Neuronal stem cell (in vitro differentiated cells): ENCODE measurements at regions not wholly inside any gene's neighbourhood (a gene's known extent, or its start where the extent isn't known, plus 50 kb on each side); places are given as distances from the start of the nearest gene placed in this dataset.

Experiments
- DNase-seq: peaks from one replicate; pipeline ENCODE4 v3.0.0-alpha.2; 2013; ENCODE audit warnings: low spot score
- H2AFZ ChIP-seq: one replicate; pipeline ENCODE4 v1.6.1; 2013; ENCODE audit warnings: mild to moderate bottlenecking, low read length, inconsistent platforms
- H2AK5ac ChIP-seq: 2 replicates; pipeline ENCODE4 v1.6.1; 2013; ENCODE audit warnings: low read depth, mild to moderate bottlenecking, inconsistent platforms, low read length, moderate library complexity, mixed read lengths
- H2BK120ac ChIP-seq: 2 replicates; pipeline ENCODE4 v1.6.1; 2013; ENCODE audit warnings: low read depth, mild to moderate bottlenecking, inconsistent platforms, low read length, moderate library complexity, mixed read lengths
- H2BK12ac ChIP-seq: one replicate; pipeline ENCODE4 v1.6.1; 2013; ENCODE audit warnings: low read length, inconsistent platforms
- H2BK15ac ChIP-seq: 2 replicates; pipeline ENCODE4 v1.6.1; 2013; ENCODE audit warnings: mild to moderate bottlenecking, low read length, inconsistent platforms, mixed read lengths
- H2BK5ac ChIP-seq: one replicate; pipeline ENCODE4 v1.6.1; 2013; ENCODE audit warnings: inconsistent platforms, mild to moderate bottlenecking, low read length, moderate library complexity
- H3K14ac ChIP-seq: one replicate; pipeline ENCODE4 v1.6.1; 2013; ENCODE audit warnings: low read length, inconsistent platforms
- H3K18ac ChIP-seq: 2 replicates; pipeline ENCODE4 v1.6.1; 2013; ENCODE audit warnings: low read length, inconsistent platforms
- H3K23ac ChIP-seq: 2 replicates; pipeline ENCODE4 v1.6.1; 2013; ENCODE audit warnings: low read depth, mild to moderate bottlenecking, mixed read lengths, low read length, inconsistent platforms; ENCODE audit not compliant: poor library complexity
- H3K27ac ChIP-seq: replicated peaks from 3 replicates; pipeline ENCODE4 v1.5.1; 2013; ENCODE audit warnings: low read length, inconsistent platforms
- H3K27me3 ChIP-seq, 3 experiments: 2 replicates each; pipeline ENCODE4 v1.6.1; 2013; ENCODE audit warnings: low read length in 3 of 3, mild to moderate bottlenecking in 2 of 3, inconsistent platforms in 1 of 3, low read depth in 1 of 3, mixed read lengths in 1 of 3, moderate library complexity in 1 of 3; ENCODE audit not compliant: control insufficient read depth in 3 of 3, insufficient read depth in 3 of 3
- H3K36me3 ChIP-seq, 2 donors: replicated peaks in 1 of 2; 2 replicates each; pipeline ENCODE4 v1.6.1; 2013; ENCODE audit warnings: low read length in 2 of 2; ENCODE audit not compliant: control insufficient read depth in 2 of 2, insufficient read depth in 2 of 2
- H3K4ac ChIP-seq: 2 replicates; pipeline ENCODE4 v1.6.1; 2013; ENCODE audit warnings: inconsistent platforms, mild to moderate bottlenecking, low read length, moderate library complexity
- H3K4me1 ChIP-seq, 2 donors: 1 replicate in 1 of 2; 2 replicates in 1 of 2; pipeline ENCODE4 v1.6.1; 2013; ENCODE audit warnings: low read length in 2 of 2, low read depth in 1 of 2; ENCODE audit not compliant: control insufficient read depth in 2 of 2, insufficient read depth in 1 of 2
- H3K4me2 ChIP-seq: one replicate; pipeline ENCODE4 v1.6.1; 2013; ENCODE audit warnings: mild to moderate bottlenecking, low read length, inconsistent platforms; ENCODE audit not compliant: insufficient read depth, poor library complexity, severe bottlenecking
- H3K4me3 ChIP-seq, 2 donors: 2 replicates each; pipeline ENCODE4 v1.5.1; 2013; ENCODE audit warnings: low read length in 2 of 2, mild to moderate bottlenecking in 2 of 2, inconsistent platforms in 1 of 2, moderate library complexity in 1 of 2
- H3K79me1 ChIP-seq: one replicate; pipeline ENCODE4 v1.6.1; 2013; ENCODE audit warnings: low read depth, mild to moderate bottlenecking, inconsistent platforms, low read length, moderate library complexity
- H3K9ac ChIP-seq: one replicate; pipeline ENCODE4 v1.6.1; 2013; ENCODE audit warnings: mild to moderate bottlenecking, low read depth, low read length, inconsistent platforms; ENCODE audit not compliant: poor library complexity
- H3K9me3 ChIP-seq, 2 donors: replicated peaks in 1 of 2; 2 replicates each; pipeline versions ENCODE3 to v1.6.1; 2013; ENCODE audit warnings: low read length in 2 of 2, mild to moderate bottlenecking in 2 of 2, inconsistent platforms in 1 of 2, low read depth in 1 of 2, mixed read lengths in 1 of 2, moderate library complexity in 1 of 2; ENCODE audit not compliant: control insufficient read depth in 2 of 2, insufficient read depth in 1 of 2
- H4K8ac ChIP-seq: one replicate; pipeline ENCODE4 v1.6.1; 2013; ENCODE audit warnings: low read depth, mild to moderate bottlenecking, inconsistent platforms, low read length, moderate library complexity
- H4K91ac ChIP-seq: one replicate; pipeline ENCODE4 v1.6.1; 2013; ENCODE audit warnings: low read length, low read depth, mild to moderate bottlenecking, inconsistent platforms; ENCODE audit not compliant: poor library complexity
- WGBS, 2 donors: extraction: QIAGEN DNeasy Blood & Tissue Kit; methylation state at CpG; one replicate each; pipeline ENCODE4 v1.1.7; 2013; ENCODE audit warnings: missing lambda C conversion rate in 2 of 2, mixed read lengths in 1 of 2; ENCODE audit not compliant: insufficient read length in 2 of 2, insufficient replicate concordance in 1 of 2; ENCODE audit errors: extremely low coverage in 2 of 2; 5-methylcytosine and 5-hydroxymethylcytosine counted together

DNA sequence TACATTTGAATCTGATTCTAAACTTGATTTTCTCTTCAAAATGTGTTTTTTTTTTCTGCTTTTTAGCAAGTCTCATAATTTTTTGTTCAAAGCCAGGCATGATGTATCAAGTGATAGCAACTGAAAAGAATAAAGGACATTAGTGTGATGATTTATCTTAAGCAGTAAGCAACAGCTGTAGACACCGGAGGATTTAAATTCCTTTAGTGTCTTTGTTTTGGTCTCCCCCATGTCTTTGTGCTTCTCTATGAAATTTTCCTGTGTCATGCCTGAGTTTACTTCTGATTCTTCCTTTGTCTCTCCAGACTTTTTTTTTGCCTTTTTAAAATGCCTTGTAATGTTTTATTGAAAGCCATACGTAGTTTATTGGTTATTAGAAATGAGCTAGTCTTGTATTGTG is 934.2 kb upstream of the RAG2 start:
- Histone ChIP-seq H3K4me1 (no peaks in the 10 kb centered on the region), H3K27ac (no peak overlapping the region), H3K79me1 (no peaks in the 10 kb centered on the region), H3K9me3 (peaks cover 0 to 8% of the 10 kb centered on the region in 2 donors), H3K36me3 (no peaks in the 10 kb centered on the region), H3K18ac (no peak overlapping the region), H3K14ac (no peak overlapping the region), H2BK5ac (no peak overlapping the region), H2BK12ac (no peak overlapping the region), H3K23ac (no peak overlapping the region), H2BK15ac (no peak overlapping the region), H3K9ac (no peak overlapping the region), H2AFZ (no peak overlapping the region), H2BK120ac (no peak overlapping the region), H3K4ac (no peak overlapping the region), H3K4me3 (no peak overlapping the region), H4K91ac (no peak overlapping the region), H4K8ac (no peak overlapping the region), H3K4me2 (no peak overlapping the region), H2AK5ac (no peak overlapping the region), H3K27me3 (no peaks in the 10 kb centered on the region)
- peak; percentile 15 for DNase-seq
- no CpG with 5 or more reads among the region's 2 CpGs for WGBS, 2 donors

DNA sequence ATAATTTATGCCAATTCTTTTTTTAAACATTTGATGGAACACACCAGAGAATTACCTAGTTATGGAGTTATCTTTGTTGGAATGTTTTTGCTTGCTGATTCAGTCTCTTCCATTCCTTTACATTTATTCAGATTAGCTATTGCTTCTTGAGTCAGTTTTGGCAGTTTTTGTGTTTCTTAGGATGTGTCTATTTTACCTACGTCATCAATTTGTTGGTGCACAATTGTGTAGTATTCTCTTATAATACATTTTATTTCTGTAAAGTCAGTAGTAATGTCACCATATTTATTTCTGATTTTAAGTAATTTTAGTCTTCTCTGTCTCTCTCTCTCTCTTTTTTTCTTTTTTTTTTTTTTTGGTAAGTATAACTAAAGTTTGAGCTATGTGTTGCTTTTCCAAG is 929.5 kb upstream of the RAG2 start:
- Histone ChIP-seq H3K9ac (no peak overlapping the region), H2AFZ (no peak overlapping the region), H2AK5ac (no peak overlapping the region), H2BK15ac (no peak overlapping the region), H3K4ac (no peak overlapping the region), H3K4me2 (no peak overlapping the region), H4K8ac (no peak overlapping the region), H3K18ac (no peak overlapping the region), H3K4me1 (no peaks in the 10 kb centered on the region), H3K23ac (no peak overlapping the region), H3K27ac (no peak overlapping the region), H3K9me3 (peaks cover 0 to 8% of the 10 kb centered on the region in 2 donors), H4K91ac (no peak overlapping the region), H3K14ac (no peak overlapping the region), H3K4me3 (no peak overlapping the region), H2BK120ac (no peak overlapping the region), H2BK5ac (no peak overlapping the region), H3K27me3 (no peaks in the 10 kb centered on the region), H3K79me1 (no peaks in the 10 kb centered on the region), H2BK12ac (no peak overlapping the region), H3K36me3 (no peaks in the 10 kb centered on the region)
- no CpG with 5 or more reads among the region's 1 CpG for WGBS, 2 donors
- DNase-seq, result no peak

DNA sequence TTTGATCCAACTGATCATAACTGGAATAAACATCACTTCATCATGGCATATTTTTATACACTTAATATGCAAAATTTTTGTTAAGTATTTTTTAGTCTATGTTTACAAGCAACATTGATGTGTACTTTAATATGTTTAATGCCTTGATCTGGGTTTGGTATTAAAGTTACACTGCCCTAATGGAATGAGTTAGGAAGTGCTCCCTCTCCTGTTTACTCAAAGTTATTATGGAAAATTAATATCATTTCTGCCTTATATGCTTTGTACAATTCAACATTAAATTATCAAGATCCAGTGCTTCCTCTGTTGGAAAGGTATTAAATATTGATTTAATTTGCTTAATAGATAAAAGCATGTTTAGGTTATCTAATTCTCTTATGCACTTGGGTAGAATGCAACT is 927.3 kb upstream of the RAG2 start:
- no peak overlapping the region for H3K4me2 ChIP-seq
- no peak overlapping the region for H2BK5ac ChIP-seq
- H2AK5ac ChIP-seq, result no peak overlapping the region
- no peaks in the 10 kb centered on the region for H3K36me3 ChIP-seq
- H2AFZ ChIP-seq, result no peak overlapping the region
- H3K9me3 ChIP-seq, result peaks cover 0 to 8% of the 10 kb centered on the region in 2 donors
- no peak overlapping the region for H2BK15ac ChIP-seq
- H3K27me3 ChIP-seq, result no peaks in the 10 kb centered on the region
- no peak overlapping the region for H2BK12ac ChIP-seq
- H3K27ac ChIP-seq, result no peak overlapping the region
- H4K8ac ChIP-seq, result no peak overlapping the region
- no peak overlapping the region for H3K4ac ChIP-seq
- no peak overlapping the region for H2BK120ac ChIP-seq
- H3K14ac ChIP-seq, result no peak overlapping the region
- no peak overlapping the region for H3K18ac ChIP-seq
- H3K4me3 ChIP-seq, result no peak overlapping the region
- no peak overlapping the region for H4K91ac ChIP-seq
- no peaks in the 10 kb centered on the region for H3K79me1 ChIP-seq
- DNase-seq, result no peak
- H3K23ac ChIP-seq, result no peak overlapping the region
- H3K9ac ChIP-seq, result no peak overlapping the region
- no peaks in the 10 kb centered on the region for H3K4me1 ChIP-seq

DNA sequence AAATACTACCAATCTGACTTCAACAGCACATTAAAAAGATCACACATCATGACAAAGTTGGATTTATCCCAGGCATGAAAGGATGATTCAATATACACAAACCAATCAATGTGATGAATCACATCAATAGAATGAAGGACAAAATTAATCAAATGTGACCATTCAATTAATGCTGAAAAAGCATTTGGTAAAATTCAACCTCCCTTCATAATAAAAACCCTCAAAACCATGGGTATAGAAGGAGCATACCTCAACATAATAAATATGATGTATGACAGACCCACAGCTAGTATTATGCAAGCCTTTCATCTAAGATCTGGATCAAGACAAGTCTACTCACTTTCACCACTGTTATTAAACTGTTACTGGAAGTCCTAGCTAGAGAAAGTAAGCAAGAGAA is 921.7 kb upstream of the RAG2 start:
- H2BK15ac ChIP-seq, result no peak overlapping the region
- no peaks in the 10 kb centered on the region for H3K36me3 ChIP-seq
- no peaks in the 10 kb centered on the region for H3K4me1 ChIP-seq
- H3K4ac ChIP-seq, result no peak overlapping the region
- no peak overlapping the region for H3K9ac ChIP-seq
- H2AK5ac ChIP-seq, result no peak overlapping the region
- H3K79me1 ChIP-seq, result no peaks in the 10 kb centered on the region
- no peak overlapping the region for H3K4me3 ChIP-seq
- no peak overlapping the region for H2BK5ac ChIP-seq
- no peaks in the 10 kb centered on the region for H3K27me3 ChIP-seq
- H2AFZ ChIP-seq, result no peak overlapping the region
- H3K4me2 ChIP-seq, result no peak overlapping the region
- no peak overlapping the region for H3K23ac ChIP-seq
- no peak overlapping the region for H3K14ac ChIP-seq
- H3K9me3 ChIP-seq, result no peaks in the 10 kb centered on the region
- no peak for DNase-seq
- H3K27ac ChIP-seq, result no peak overlapping the region
- H3K18ac ChIP-seq, result no peak overlapping the region
- H4K91ac ChIP-seq, result no peak overlapping the region
- H2BK12ac ChIP-seq, result no peak overlapping the region
- no peak overlapping the region for H4K8ac ChIP-seq
- H2BK120ac ChIP-seq, result no peak overlapping the region
